Caco-2 (cell line): ENCODE measurements at regions not wholly inside any gene's neighbourhood (a gene's known extent, or its start where the extent isn't known, plus 50 kb on each side); places are given as distances from the start of the nearest gene placed in this dataset.
"Not testable (repeated sequence)": the region's sequence is repeated elsewhere in the genome, so short reads cannot be mapped to it uniquely, and the experiment has no call there.

ENCODE experiments used
- BruUV-seq: library from RNA; stranded (reverse); fragments of 400-500 nt; replicated peaks from 2 replicates; lab custom pipeline; 2021; lab: Mats Ljungman, UMichigan
- CTCF ChIA-PET: fragments of 300-600 bp; sonication (Branson Sonifier 250); formaldehyde crosslinking; loops from one replicate; lab custom pipeline; 2022; ENCODE audit warnings: antibody characterized with exemption; lab: Charles Lee
- POLR2A ChIA-PET: fragments of 300-600 bp; sonication (Branson Sonifier 250); formaldehyde crosslinking; loops from one replicate; lab custom pipeline; 2022; ENCODE audit warnings: antibody characterized with exemption; lab: Charles Lee
- DNase-seq, 2 experiments: peaks; one replicate each; pipeline versions ENCODE4 v3.0.0 to v3.0.0-alpha.2; 2020 to 2022
- H3K27me3 ChIP-seq: replicated peaks from 2 replicates; pipeline ENCODE4 v1.6.0; 2011; ENCODE audit warnings: low read length; ENCODE audit not compliant: control insufficient read depth, insufficient read depth
- H3K36me3 ChIP-seq: 2 replicates; pipeline ENCODE4 v1.5.1; 2011; ENCODE audit warnings: low read length; ENCODE audit not compliant: control insufficient read depth, insufficient read depth
- H3K4me1 ChIP-seq: fragments of 250-450 bp; sonication (Bioruptor Pico); 2 replicates; pipeline ENCODE4 v1.5.1; 2020; ENCODE audit warnings: mild to moderate bottlenecking
- H3K4me3 ChIP-seq: 2 replicates; pipeline ENCODE4 v1.5.1; 2011; ENCODE audit warnings: low read depth, mild to moderate bottlenecking, control low read depth, low read length
- H3K9me3 ChIP-seq: fragments of 250-450 bp; sonication (Bioruptor Pico); 2 replicates; pipeline ENCODE4 v1.5.1; 2020; ENCODE audit warnings: mild to moderate bottlenecking, moderate library complexity
- H3K27ac Mint-ChIP-seq: one replicate; pipeline ENCODE4 v1.8.0; 2022; ENCODE audit warnings: mixed read lengths; ENCODE audit not compliant: unreplicated experiment
- H3K27me3 Mint-ChIP-seq: one replicate; pipeline ENCODE4 v1.8.0; 2022; ENCODE audit warnings: mixed read lengths; ENCODE audit not compliant: insufficient read depth, unreplicated experiment
- H3K36me3 Mint-ChIP-seq: one replicate; pipeline ENCODE4 v1.8.0; 2022; ENCODE audit warnings: mild to moderate bottlenecking, mixed read lengths; ENCODE audit not compliant: insufficient read depth, unreplicated experiment
- H3K4me1 Mint-ChIP-seq: one replicate; pipeline ENCODE4 v1.8.0; 2022; ENCODE audit warnings: low read depth, mixed read lengths; ENCODE audit not compliant: unreplicated experiment
- H3K4me3 Mint-ChIP-seq: one replicate; pipeline ENCODE4 v1.8.0; 2022; ENCODE audit warnings: mild to moderate bottlenecking, moderate library complexity, mixed read lengths; ENCODE audit not compliant: unreplicated experiment
- H3K9me3 Mint-ChIP-seq: one replicate; pipeline ENCODE4 v1.8.0; 2022; ENCODE audit warnings: mixed read lengths; ENCODE audit not compliant: unreplicated experiment
- CTCF ChIP-seq, 2 experiments: fragments of 200-600 bp in 1 of 2; IDR thresholded peaks; 1 replicate in 1 of 2; 2 replicates in 1 of 2; pipeline versions ENCODE4 v1.5.1 to v1.8.0; 2011 to 2022; ENCODE audit warnings: antibody characterized with exemption in 1 of 2, control low read depth in 1 of 2, inconsistent platforms in 1 of 2, low read depth in 1 of 2, low read length in 1 of 2, mild to moderate bottlenecking in 1 of 2, moderate library complexity in 1 of 2; ENCODE audit not compliant: insufficient read depth in 1 of 2, severe bottlenecking in 1 of 2, unreplicated experiment in 1 of 2
- intact Hi-C: fragments of 100-400 bp; cut with micrococcal nuclease; formaldehyde crosslinking; loops from one replicate; pipeline ENCODE4 v1.10.0; 2022; ENCODE audit not compliant: unreplicated experiment

- H3K36me3 Mint-ChIP-seq: no peaks in the 10 kb centered on the region
- BruUV-seq: no TSS peak
- peaks cover 7% of the 10 kb centered on the region for H3K27me3 Mint-ChIP-seq
- intact Hi-C loops: no loop called here
- POLR2A ChIA-PET: no interaction called here
- Histone ChIP-seq H3K4me1 (no peaks in the 10 kb centered on the region), H3K27me3 (no peaks in the 10 kb centered on the region), H3K4me3 (no peak overlapping the region), H3K36me3 (no peaks in the 10 kb centered on the region), H3K9me3 (peaks cover 7% of the 10 kb centered on the region; the same call in 1 of the 2 replicates)
- no peak overlapping the region for H3K4me3 Mint-ChIP-seq
- no peak for TF ChIP-seq CTCF (IDR thresholded peaks at IDR 0.05; ENCODE audit: insufficient read depth in 1 of 2, low read depth in 1 of 2, low read length in 1 of 2, severe bottlenecking in 1 of 2, unreplicated experiment in 1 of 2)
- no peaks in the 10 kb centered on the region for H3K4me1 Mint-ChIP-seq
- CTCF ChIA-PET: no interaction called here
- no peak overlapping the region for H3K27ac Mint-ChIP-seq
- DNase-seq: no peak
- H3K9me3 Mint-ChIP-seq: peaks cover 16% of the 10 kb centered on the region
Measured at GRCh38 chr3:194894538-194894937, 208.9 kb downstream of the FAM43A start.

GRCh38 chr3:194900854-194901522 lies 215.3 kb downstream of the FAM43A start:
- Histone ChIP-seq H3K36me3 (no peaks in the 10 kb centered on the region), H3K4me1 (no peaks in the 10 kb centered on the region), H3K27me3 (no peaks in the 10 kb centered on the region), H3K4me3 (no peak overlapping the region), H3K9me3 (peaks cover 19% of the 10 kb centered on the region)
- Mint-ChIP-seq H3K4me1 (no peaks in the 10 kb centered on the region), H3K27ac (no peak overlapping the region), H3K9me3 (peaks cover 14% of the 10 kb centered on the region), H3K27me3 (peaks cover 7% of the 10 kb centered on the region), H3K36me3 (no peaks in the 10 kb centered on the region), H3K4me3 (no peak overlapping the region)
- POLR2A ChIA-PET: no interaction called here
- DNase-seq: no peak
- no TSS peak for BruUV-seq
- CTCF ChIA-PET: no interaction called here
- intact Hi-C loops: no loop called here
- no peak for TF ChIP-seq CTCF (IDR thresholded peaks at IDR 0.05; ENCODE audit: insufficient read depth in 1 of 2, low read depth in 1 of 2, low read length in 1 of 2, severe bottlenecking in 1 of 2, unreplicated experiment in 1 of 2)

- BruUV-seq, CTCF ChIA-PET, intact Hi-C loops, H3K4me3 Mint-ChIP-seq, H3K27me3 ChIP-seq, H3K4me3 ChIP-seq, H3K27ac Mint-ChIP-seq, H3K4me1 ChIP-seq, POLR2A ChIA-PET, DNase-seq, H3K27me3 Mint-ChIP-seq, H3K36me3 ChIP-seq, H3K4me1 Mint-ChIP-seq, H3K36me3 Mint-ChIP-seq: not testable (repeated sequence)
- peaks cover 14% of the 10 kb centered on the region for H3K9me3 Mint-ChIP-seq
- peaks cover 15% of the 10 kb centered on the region for H3K9me3 ChIP-seq
Measured at GRCh38 chr3:194903447-194903846, 217.8 kb downstream of the FAM43A start.

GRCh38 chr3:194904999-194905398 lies 219.3 kb downstream of the FAM43A start:
- H3K27me3 ChIP-seq, H3K36me3 Mint-ChIP-seq, H3K36me3 ChIP-seq, CTCF ChIA-PET, H3K4me1 ChIP-seq, DNase-seq, H3K4me1 Mint-ChIP-seq, H3K27me3 Mint-ChIP-seq, H3K4me3 Mint-ChIP-seq, POLR2A ChIA-PET, H3K4me3 ChIP-seq, H3K9me3 Mint-ChIP-seq, intact Hi-C loops, BruUV-seq, H3K27ac Mint-ChIP-seq: not testable (repeated sequence)
- H3K9me3 ChIP-seq: peaks cover 12% of the 10 kb centered on the region
